Caco-2 (cell line): ENCODE measurements at regions not wholly inside any gene's neighbourhood (a gene's known extent, or its start where the extent isn't known, plus 50 kb on each side); places are given as distances from the start of the nearest gene placed in this dataset.
A peak's percentile ranks its signal among the peaks of the same experiment; 100 is the strongest.

ENCODE experiments used
- BruUV-seq: library from RNA; stranded (reverse); fragments of 400-500 nt; replicated peaks from 2 replicates; lab custom pipeline; 2021; lab: Mats Ljungman, UMichigan
- CTCF ChIA-PET: fragments of 300-600 bp; sonication (Branson Sonifier 250); formaldehyde crosslinking; loops from one replicate; lab custom pipeline; 2022; ENCODE audit warnings: antibody characterized with exemption; lab: Charles Lee
- POLR2A ChIA-PET: fragments of 300-600 bp; sonication (Branson Sonifier 250); formaldehyde crosslinking; loops from one replicate; lab custom pipeline; 2022; ENCODE audit warnings: antibody characterized with exemption; lab: Charles Lee
- DNase-seq, 2 experiments: peaks; one replicate each; pipeline versions ENCODE4 v3.0.0 to v3.0.0-alpha.2; 2020 to 2022
- H3K27me3 ChIP-seq: replicated peaks from 2 replicates; pipeline ENCODE4 v1.6.0; 2011; ENCODE audit warnings: low read length; ENCODE audit not compliant: control insufficient read depth, insufficient read depth
- H3K36me3 ChIP-seq: 2 replicates; pipeline ENCODE4 v1.5.1; 2011; ENCODE audit warnings: low read length; ENCODE audit not compliant: control insufficient read depth, insufficient read depth
- H3K4me1 ChIP-seq: fragments of 250-450 bp; sonication (Bioruptor Pico); 2 replicates; pipeline ENCODE4 v1.5.1; 2020; ENCODE audit warnings: mild to moderate bottlenecking
- H3K4me3 ChIP-seq: 2 replicates; pipeline ENCODE4 v1.5.1; 2011; ENCODE audit warnings: low read depth, mild to moderate bottlenecking, control low read depth, low read length
- H3K9me3 ChIP-seq: fragments of 250-450 bp; sonication (Bioruptor Pico); 2 replicates; pipeline ENCODE4 v1.5.1; 2020; ENCODE audit warnings: mild to moderate bottlenecking, moderate library complexity
- H3K27ac Mint-ChIP-seq: one replicate; pipeline ENCODE4 v1.8.0; 2022; ENCODE audit warnings: mixed read lengths; ENCODE audit not compliant: unreplicated experiment
- H3K27me3 Mint-ChIP-seq: one replicate; pipeline ENCODE4 v1.8.0; 2022; ENCODE audit warnings: mixed read lengths; ENCODE audit not compliant: insufficient read depth, unreplicated experiment
- H3K36me3 Mint-ChIP-seq: one replicate; pipeline ENCODE4 v1.8.0; 2022; ENCODE audit warnings: mild to moderate bottlenecking, mixed read lengths; ENCODE audit not compliant: insufficient read depth, unreplicated experiment
- H3K4me1 Mint-ChIP-seq: one replicate; pipeline ENCODE4 v1.8.0; 2022; ENCODE audit warnings: low read depth, mixed read lengths; ENCODE audit not compliant: unreplicated experiment
- H3K4me3 Mint-ChIP-seq: one replicate; pipeline ENCODE4 v1.8.0; 2022; ENCODE audit warnings: mild to moderate bottlenecking, moderate library complexity, mixed read lengths; ENCODE audit not compliant: unreplicated experiment
- H3K9me3 Mint-ChIP-seq: one replicate; pipeline ENCODE4 v1.8.0; 2022; ENCODE audit warnings: mixed read lengths; ENCODE audit not compliant: unreplicated experiment
- CTCF ChIP-seq, 2 experiments: fragments of 200-600 bp in 1 of 2; IDR thresholded peaks; 1 replicate in 1 of 2; 2 replicates in 1 of 2; pipeline versions ENCODE4 v1.5.1 to v1.8.0; 2011 to 2022; ENCODE audit warnings: antibody characterized with exemption in 1 of 2, control low read depth in 1 of 2, inconsistent platforms in 1 of 2, low read depth in 1 of 2, low read length in 1 of 2, mild to moderate bottlenecking in 1 of 2, moderate library complexity in 1 of 2; ENCODE audit not compliant: insufficient read depth in 1 of 2, severe bottlenecking in 1 of 2, unreplicated experiment in 1 of 2
- intact Hi-C: fragments of 100-400 bp; cut with micrococcal nuclease; formaldehyde crosslinking; loops from one replicate; pipeline ENCODE4 v1.10.0; 2022; ENCODE audit not compliant: unreplicated experiment

DNA sequence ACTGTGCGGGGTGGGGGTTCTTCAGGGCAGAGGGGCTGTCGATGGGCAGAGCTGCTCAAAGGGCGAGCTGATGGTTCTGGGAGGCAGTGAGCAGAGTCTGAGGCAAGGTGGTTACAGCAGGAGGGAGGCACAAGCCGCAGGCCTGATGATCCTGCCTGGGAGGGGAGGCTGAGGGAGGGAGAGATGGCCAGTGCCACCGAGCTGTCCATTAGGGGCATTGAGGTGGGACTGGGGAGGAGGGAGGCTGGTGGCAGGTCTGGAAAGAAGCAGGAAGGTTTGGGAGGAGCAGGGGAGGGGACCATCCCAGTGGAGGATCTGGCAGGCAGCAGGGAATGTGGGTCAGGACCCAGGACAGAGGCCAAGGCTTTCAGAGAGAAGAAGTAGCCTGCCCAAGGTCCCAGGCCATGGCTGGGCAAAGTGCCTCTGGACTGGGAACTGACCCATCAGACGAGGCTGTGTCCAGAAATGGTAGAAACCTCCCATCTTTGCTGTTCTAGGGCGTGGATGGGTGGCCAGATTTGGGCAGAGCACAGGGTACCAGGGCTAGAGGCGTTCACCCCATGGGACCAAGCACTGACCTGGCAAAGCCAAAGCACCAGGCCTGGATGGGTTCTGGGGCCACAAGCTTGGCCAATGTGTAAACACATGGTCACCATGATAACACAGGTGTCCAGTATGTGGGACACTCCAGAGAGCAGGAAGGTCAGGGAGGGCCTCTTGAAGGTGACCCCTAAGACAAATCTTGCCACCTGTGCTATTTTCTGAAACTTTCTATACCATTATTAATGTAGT is 55.5 kb downstream of the INHBB start:
- TF ChIP-seq CTCF (IDR thresholded peaks at IDR 0.05; ENCODE audit: insufficient read depth in 1 of 2, low read depth in 1 of 2, low read length in 1 of 2, severe bottlenecking in 1 of 2, unreplicated experiment in 1 of 2) = no peak
- CTCF ChIA-PET = no interaction called here
- H3K36me3 ChIP-seq = no peaks in the 10 kb centered on the region
- POLR2A ChIA-PET = no interaction called here
- H3K27me3 ChIP-seq = no peaks in the 10 kb centered on the region
- intact Hi-C loops = no loop called here
- H3K4me3 Mint-ChIP-seq = peak overlapping the region; percentile 6
- H3K9me3 Mint-ChIP-seq = peaks cover 15% of the 10 kb centered on the region
- H3K27ac Mint-ChIP-seq = peak overlapping the region; percentile 96
- peaks cover 96% of the 10 kb centered on the region for H3K4me1 ChIP-seq
- no peaks in the 10 kb centered on the region for H3K9me3 ChIP-seq
- H3K4me3 ChIP-seq = no peak overlapping the region
- no peak for DNase-seq
- H3K27me3 Mint-ChIP-seq = no peaks in the 10 kb centered on the region
- H3K36me3 Mint-ChIP-seq = peaks cover 22% of the 10 kb centered on the region
- H3K4me1 Mint-ChIP-seq = peaks cover 70% of the 10 kb centered on the region
- BruUV-seq = no TSS peak

GRCh38 chr2:120402067-120402433 is 56.1 kb downstream of the INHBB start:
- Histone ChIP-seq H3K27me3 (no peaks in the 10 kb centered on the region), H3K36me3 (no peaks in the 10 kb centered on the region), H3K4me3 (no peak overlapping the region), H3K9me3 (no peaks in the 10 kb centered on the region), H3K4me1 (peaks cover 90% of the 10 kb centered on the region)
- no peak for DNase-seq
- peak overlapping the region; percentile 96 for H3K27ac Mint-ChIP-seq
- no TSS peak for BruUV-seq
- H3K4me3 Mint-ChIP-seq = no peak overlapping the region
- POLR2A ChIA-PET = no interaction called here
- CTCF ChIA-PET = no interaction called here
- H3K9me3 Mint-ChIP-seq = peaks cover 20% of the 10 kb centered on the region
- peaks cover 24% of the 10 kb centered on the region for H3K36me3 Mint-ChIP-seq
- H3K27me3 Mint-ChIP-seq = no peaks in the 10 kb centered on the region
- peaks cover 72% of the 10 kb centered on the region for H3K4me1 Mint-ChIP-seq
- intact Hi-C loops = no loop called here
- TF ChIP-seq CTCF (IDR thresholded peaks at IDR 0.05; ENCODE audit: insufficient read depth in 1 of 2, low read depth in 1 of 2, low read length in 1 of 2, severe bottlenecking in 1 of 2, unreplicated experiment in 1 of 2) = no peak

GRCh38 chr2:120402508-120402907 is 56.6 kb downstream of the INHBB start:
- peaks cover 86% of the 10 kb centered on the region for H3K4me1 ChIP-seq

More at GRCh38 chr2:120402508-120402907, 56.6 kb downstream of the INHBB start:
- Mint-ChIP-seq H3K27ac (peak overlapping the region; percentile 96), H3K27me3 (no peaks in the 10 kb centered on the region), H3K4me3 (no peak overlapping the region), H3K36me3 (peaks cover 24% of the 10 kb centered on the region), H3K9me3 (peaks cover 24% of the 10 kb centered on the region), H3K4me1 (peaks cover 72% of the 10 kb centered on the region)
- ChIA-PET CTCF (interaction anchor here (1.8 kb wide), 1 partner anchor 89 kb away, joined by 8 read pairs; no protein-coding TSS in a partner anchor), POLR2A (no interaction called here)
- intact Hi-C loops = no loop called here
- DNase-seq = no peak
- Histone ChIP-seq H3K4me3 (no peak overlapping the region), H3K9me3 (no peaks in the 10 kb centered on the region), H3K36me3 (no peaks in the 10 kb centered on the region), H3K27me3 (no peaks in the 10 kb centered on the region)
- no TSS peak for BruUV-seq
- no peak for TF ChIP-seq CTCF (IDR thresholded peaks at IDR 0.05; ENCODE audit: insufficient read depth in 1 of 2, low read depth in 1 of 2, low read length in 1 of 2, severe bottlenecking in 1 of 2, unreplicated experiment in 1 of 2)
